Brain microvascular endothelial cell (primary cell): ENCODE measurements at regions not wholly inside any gene's neighbourhood (a gene's known extent, or its start where the extent isn't known, plus 50 kb on each side); places are given as distances from the start of the nearest gene placed in this dataset.

Experiments
- DNase-seq: peaks from one replicate; pipeline ENCODE4 v3.0.0-alpha.2; 2020
- H3K27ac ChIP-seq: fragments of 250-450 bp; sonication (Bioruptor Pico); 2 replicates; pipeline ENCODE4 v1.5.1; 2020; ENCODE audit warnings: mild to moderate bottlenecking, moderate library complexity
- H3K27me3 ChIP-seq: fragments of 250-450 bp; sonication (Bioruptor Pico); replicated peaks from 2 replicates; pipeline ENCODE4 v1.5.1; 2020; ENCODE audit warnings: mild to moderate bottlenecking
- H3K36me3 ChIP-seq: fragments of 250-450 bp; sonication (Bioruptor Pico); replicated peaks from 2 replicates; pipeline ENCODE4 v1.5.1; 2020; ENCODE audit warnings: mild to moderate bottlenecking
- H3K4me3 ChIP-seq: 2 replicates; pipeline ENCODE4 v1.5.1; 2011; ENCODE audit warnings: low read depth, mild to moderate bottlenecking, control low read depth, low read length, moderate library complexity
- CTCF ChIP-seq: IDR thresholded peaks from 2 replicates; pipeline ENCODE4 v1.5.1; 2011; ENCODE audit warnings: low read depth, mild to moderate bottlenecking, moderate library complexity, low read length, control low read depth, inconsistent platforms; ENCODE audit errors: missing control alignments
- in situ Hi-C: cut with HindIII; loops from 2 replicates; pipeline ENCODE4 v1.10.0; 2017; ENCODE audit warnings: low sequenced_read_pairs, low pct_ligation_motif_present

DNA sequence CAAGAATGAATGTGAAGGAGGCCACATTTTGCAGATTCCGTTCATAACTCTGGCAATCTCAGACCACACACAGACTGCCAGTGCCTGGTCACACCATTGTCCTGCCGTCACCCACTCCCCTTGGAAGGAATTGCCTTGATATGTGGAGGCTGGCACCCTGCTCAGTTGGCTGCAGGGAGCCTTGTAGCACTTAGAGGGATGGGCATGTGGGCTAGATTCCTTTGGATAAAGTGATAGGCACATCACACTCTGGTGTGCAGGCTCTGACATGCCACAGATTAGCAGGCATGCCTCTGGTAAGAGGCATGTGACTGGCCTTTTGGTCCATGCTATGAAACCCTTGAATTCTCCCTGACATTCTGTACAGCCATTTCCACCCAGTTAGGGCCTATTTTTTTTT, 254.6 kb upstream of the PIK3R1 start:
- Histone ChIP-seq H3K4me3 (no peak overlapping the region), H3K27ac (no peak overlapping the region), H3K27me3 (no peaks in the 10 kb centered on the region), H3K36me3 (no peaks in the 10 kb centered on the region)
- no peak for TF ChIP-seq CTCF
- no peak for DNase-seq
- in situ Hi-C loops, result no loop called here

DNA sequence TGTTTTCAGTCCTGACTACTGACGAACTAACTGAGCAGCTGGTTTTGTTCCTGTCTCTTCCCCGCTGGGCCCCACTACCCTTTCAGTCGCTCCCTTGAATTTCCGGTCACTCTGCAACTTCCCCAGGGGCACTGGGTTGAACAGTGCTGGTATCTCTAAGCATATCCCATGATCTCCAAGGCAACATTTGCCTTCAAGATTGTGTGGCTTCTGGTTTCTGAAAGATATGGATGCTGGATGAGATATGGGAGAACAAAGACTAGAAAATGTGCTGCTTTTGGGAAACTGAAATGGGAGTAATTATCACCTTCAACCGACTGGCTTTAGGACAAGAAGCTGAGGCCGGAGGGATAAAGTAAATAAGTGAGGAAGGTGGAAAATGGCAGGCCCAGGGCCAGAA, 258.2 kb upstream of the PIK3R1 start:
- in situ Hi-C loops, result no loop called here
- no peak overlapping the region for H3K4me3 ChIP-seq
- DNase-seq, result no peak
- no peak overlapping the region for H3K27ac ChIP-seq
- H3K36me3 ChIP-seq, result no peaks in the 10 kb centered on the region
- no peaks in the 10 kb centered on the region for H3K27me3 ChIP-seq
- no peak for TF ChIP-seq CTCF

GRCh38 chr5:67954351-67954750, 261.2 kb upstream of the PIK3R1 start:
- Histone ChIP-seq H3K36me3 (no peaks in the 10 kb centered on the region), H3K4me3 (no peak overlapping the region), H3K27me3 (no peaks in the 10 kb centered on the region), H3K27ac (no peak overlapping the region)
- in situ Hi-C loops, result no loop called here
- TF ChIP-seq CTCF, result no peak
- no peak for DNase-seq

GRCh38 chr5:67942421-67942820, 273.1 kb upstream of the PIK3R1 start:
- Histone ChIP-seq H3K27ac (no peak overlapping the region), H3K4me3 (no peak overlapping the region), H3K36me3 (no peaks in the 10 kb centered on the region), H3K27me3 (no peaks in the 10 kb centered on the region)
- in situ Hi-C loops, result no loop called here
- no peak for TF ChIP-seq CTCF
- DNase-seq, result no peak

- Histone ChIP-seq H3K36me3 (no peaks in the 10 kb centered on the region), H3K27ac (no peak overlapping the region), H3K27me3 (no peaks in the 10 kb centered on the region), H3K4me3 (no peak overlapping the region)
- TF ChIP-seq CTCF, result no peak
- in situ Hi-C loops, result no loop called here
- no peak for DNase-seq
These were observed 273.7 kb upstream of the PIK3R1 start for GRCh38 chr5:67941614-67942401.
